IMR-90 (cell line): ENCODE measurements at regions not wholly inside any gene's neighbourhood (a gene's known extent, or its start where the extent isn't known, plus 50 kb on each side); places are given as distances from the start of the nearest gene placed in this dataset.

Source experiments
- ATAC-seq: fragments of 200-7000 bp; cut with Tn5 transposase; 2 replicates; pipeline ENCODE4 v1.9.1; 2020; ENCODE audit warnings: low read depth, mild to moderate bottlenecking, moderate library complexity
- BruUV-seq: library from RNA; stranded (reverse); fragments of 400-500 nt; replicated peaks from 2 replicates; lab custom pipeline; 2021; lab: Mats Ljungman, UMichigan
- CTCF ChIA-PET: fragments of 300-600 bp; formaldehyde crosslinking; extraction: SDS; loops from one replicate; lab custom pipeline; 2021; ENCODE audit warnings: antibody characterized with exemption; lab: Yijun Ruan, JAX
- POLR2A ChIA-PET: fragments of 300-600 bp; sonication (Branson Sonifier 250); formaldehyde crosslinking; loops from one replicate; lab custom pipeline; 2022; ENCODE audit warnings: antibody characterized with exemption; ENCODE audit not compliant: unreplicated experiment; lab: Charles Lee
- DNase-seq: peaks from one replicate; pipeline ENCODE4 v3.0.0; 2013
- H2AFZ ChIP-seq: replicated peaks from 2 replicates; pipeline ENCODE3; 2013; ENCODE audit warnings: low read length, mild to moderate bottlenecking; ENCODE audit not compliant: poor library complexity
- H2AK5ac ChIP-seq: 2 replicates; pipeline ENCODE4 v1.6.1; 2013; ENCODE audit warnings: low read depth, low read length, inconsistent platforms
- H2AK9ac ChIP-seq: replicated peaks from 2 replicates; pipeline ENCODE3; 2013; ENCODE audit warnings: mild to moderate bottlenecking, low read depth, low read length, moderate library complexity; ENCODE audit not compliant: poor library complexity
- H2BK120ac ChIP-seq: 2 replicates; pipeline ENCODE4 v1.6.1; 2013; ENCODE audit warnings: low read depth, low read length, inconsistent platforms
- H2BK15ac ChIP-seq: 3 replicates; pipeline ENCODE4 v1.6.1; 2013; ENCODE audit warnings: low read depth, low read length, inconsistent platforms
- H2BK20ac ChIP-seq: 2 replicates; pipeline ENCODE4 v1.6.1; 2013; ENCODE audit warnings: low read depth, mild to moderate bottlenecking, inconsistent platforms, low read length, moderate library complexity
- H2BK5ac ChIP-seq: 2 replicates; pipeline ENCODE4 v1.6.1; 2013; ENCODE audit warnings: mild to moderate bottlenecking, low read depth, low read length, inconsistent platforms; ENCODE audit not compliant: poor library complexity, severe bottlenecking
- H3K14ac ChIP-seq: replicated peaks from 2 replicates; pipeline ENCODE4 v1.6.1; 2013; ENCODE audit warnings: low read depth, low read length, inconsistent platforms
- H3K18ac ChIP-seq: 2 replicates; pipeline ENCODE4 v1.6.1; 2013; ENCODE audit warnings: low read depth, low read length, control low read depth
- H3K23ac ChIP-seq: 2 replicates; pipeline ENCODE4 v1.6.1; 2013; ENCODE audit warnings: low read depth, low read length, inconsistent platforms
- H3K27ac ChIP-seq: 2 replicates; pipeline ENCODE4 v1.5.1; 2013; ENCODE audit warnings: mild to moderate bottlenecking, control low read depth, low read length; ENCODE audit not compliant: insufficient read depth
- H3K27me3 ChIP-seq: 2 replicates; pipeline ENCODE4 v1.6.1; 2013; ENCODE audit warnings: low read length; ENCODE audit not compliant: control insufficient read depth, insufficient read depth
- H3K36me3 ChIP-seq: 2 replicates; pipeline ENCODE4 v1.6.1; 2013; ENCODE audit warnings: low read length, mixed read lengths; ENCODE audit not compliant: control insufficient read depth, insufficient read depth
- H3K4ac ChIP-seq: 2 replicates; pipeline ENCODE4 v1.6.1; 2013; ENCODE audit warnings: low read depth, low read length, inconsistent platforms
- H3K4me1 ChIP-seq: 2 replicates; pipeline ENCODE4 v1.6.1; 2013; ENCODE audit warnings: low read length, mixed read lengths; ENCODE audit not compliant: control insufficient read depth, insufficient read depth
- H3K4me2 ChIP-seq: 2 replicates; pipeline ENCODE4 v1.6.1; 2013; ENCODE audit warnings: low read depth, mild to moderate bottlenecking, control low read depth, low read length, moderate library complexity
- H3K4me3 ChIP-seq: 2 replicates; pipeline ENCODE4 v1.5.1; 2013; ENCODE audit warnings: low read depth, mild to moderate bottlenecking, control low read depth, low read length, moderate library complexity; ENCODE audit not compliant: insufficient read depth
- H3K56ac ChIP-seq: 2 replicates; pipeline ENCODE4 v1.6.1; 2013; ENCODE audit warnings: low read length, inconsistent platforms; ENCODE audit not compliant: insufficient read depth; ENCODE audit errors: extremely low read depth
- H3K79me1 ChIP-seq, 2 experiments: 2 replicates each; pipeline ENCODE4 v1.6.1; 2013; ENCODE audit warnings: low read length in 2 of 2, inconsistent platforms in 1 of 2, low read depth in 1 of 2
- H3K9ac ChIP-seq: 2 replicates; pipeline ENCODE4 v1.6.1; 2013; ENCODE audit warnings: low read depth, low read length, control low read depth
- H3K9me1 ChIP-seq: 2 replicates; pipeline ENCODE4 v1.6.1; 2013; ENCODE audit warnings: low read length, inconsistent platforms; ENCODE audit not compliant: insufficient read depth
- H3K9me3 ChIP-seq: 2 replicates; pipeline ENCODE4 v1.6.1; 2013; ENCODE audit warnings: low read length; ENCODE audit not compliant: control insufficient read depth, insufficient read depth
- H4K20me1 ChIP-seq: 2 replicates; pipeline ENCODE4 v1.6.1; 2013; ENCODE audit warnings: low read length, inconsistent platforms; ENCODE audit not compliant: insufficient read depth
- H4K5ac ChIP-seq: 2 replicates; pipeline ENCODE4 v1.6.1; 2013; ENCODE audit warnings: mild to moderate bottlenecking, low read depth, low read length, control low read depth
- H4K8ac ChIP-seq, 2 experiments: 2 replicates each; pipeline ENCODE4 v1.6.1; 2013; ENCODE audit warnings: low read depth in 2 of 2, low read length in 2 of 2, control low read depth in 1 of 2, inconsistent platforms in 1 of 2
- H4K91ac ChIP-seq: 2 replicates; pipeline ENCODE4 v1.6.1; 2013; ENCODE audit warnings: low read depth, low read length, inconsistent platforms; ENCODE audit not compliant: insufficient read depth
- MAFK ChIP-seq: IDR thresholded peaks from 2 replicates; pipeline ENCODE4 v1.6.1; 2012; ENCODE audit warnings: low read depth, low read length, improper control_type of control experiment
- MAZ ChIP-seq: IDR thresholded peaks from 2 replicates; pipeline ENCODE4 v1.6.1; 2012; ENCODE audit warnings: low read depth, mild to moderate bottlenecking, low read length, improper control_type of control experiment, moderate library complexity, borderline replicate concordance
- USF2 ChIP-seq: fragments of 150-350 bp; IDR thresholded peaks from 2 replicates; pipeline ENCODE4 v1.6.1; 2017; ENCODE audit warnings: mild to moderate bottlenecking, antibody characterized with exemption, low read length, low read depth
- WGBS, 2 experiments: methylation state at CpG; one replicate each; pipeline versions ENCODE4 v1.1.5 to v1.1.7; 2013; ENCODE audit warnings: missing lambda C conversion rate in 2 of 2; ENCODE audit not compliant: insufficient read length in 1 of 2; ENCODE audit errors: extremely low coverage in 2 of 2; 5-methylcytosine and 5-hydroxymethylcytosine counted together
- dilution Hi-C: fragments of 300-500 bp; cut with HindIII; formaldehyde crosslinking; loops from one replicate; pipeline ENCODE4 v1.14.3; 2018; ENCODE audit warnings: low sequenced_read_pairs; ENCODE audit not compliant: unreplicated experiment
- in situ Hi-C: fragments of 300-500 bp; cut with MboI; formaldehyde crosslinking; loops from 3 replicates; pipeline ENCODE4 v1.14.3; 2019; ENCODE audit warnings: low sequenced_read_pairs, inconsistent platforms, mixed read lengths
- intact Hi-C: fragments of 100-400 bp; cut with micrococcal nuclease; formaldehyde crosslinking; loops from 2 replicates; pipeline ENCODE4 v1.10.0; 2022

- WGBS, 2 experiments = no CpG with 5 or more reads among the region's 7 CpGs
- H3K9ac ChIP-seq = no peak overlapping the region
- no peaks in the 10 kb centered on the region for H3K9me1 ChIP-seq
- no peak overlapping the region for H3K4ac ChIP-seq
- H4K20me1 ChIP-seq = no peaks in the 10 kb centered on the region
- intact Hi-C loops = no loop called here
- no peak overlapping the region for H2BK15ac ChIP-seq
- in situ Hi-C loops = no loop called here
- no peak for TF ChIP-seq USF2
- TF ChIP-seq MAFK = no peak
- no peak for TF ChIP-seq MAZ
- H3K36me3 ChIP-seq = no peaks in the 10 kb centered on the region
- H3K79me1 ChIP-seq = no peaks in the 10 kb centered on the region
- H3K27me3 ChIP-seq = peaks cover 57% of the 10 kb centered on the region
- H3K14ac ChIP-seq = no peak overlapping the region
- no peak overlapping the region for H3K4me2 ChIP-seq
- ATAC-seq = no peak
- no peak overlapping the region for H2AK5ac ChIP-seq
- H3K23ac ChIP-seq = no peak overlapping the region
- dilution Hi-C loops = no loop called here
- H2BK20ac ChIP-seq = no peak overlapping the region
- no peak for DNase-seq
- no peak overlapping the region for H3K27ac ChIP-seq
- no peak overlapping the region for H3K4me3 ChIP-seq
- no peak overlapping the region for H4K91ac ChIP-seq
- H3K9me3 ChIP-seq = peaks cover 2% of the 10 kb centered on the region; the same call in 1 of the 2 replicates
- no peak overlapping the region for H4K5ac ChIP-seq
- no TSS peak for BruUV-seq
- peaks cover 3% of the 10 kb centered on the region; the same call in 1 of the 2 replicates for H3K4me1 ChIP-seq
- no peak overlapping the region for H2AK9ac ChIP-seq
- ChIA-PET POLR2A (no interaction called here), CTCF (no interaction called here)
- no peak overlapping the region for H4K8ac ChIP-seq
- H2AFZ ChIP-seq = no peak overlapping the region
- H3K18ac ChIP-seq = no peak overlapping the region
- H3K56ac ChIP-seq = no peak overlapping the region
- H2BK120ac ChIP-seq = no peak overlapping the region
- H2BK5ac ChIP-seq = no peak overlapping the region
These were observed 97.1 kb downstream of the CPN2 start for GRCh38 chr3:194254040-194254439.
